Activated B cell treated with CpG ODN at 0.5 μM for 24 hours (primary cell): ENCODE measurements at regions not wholly inside any gene's neighbourhood (a gene's known extent, or its start where the extent isn't known, plus 50 kb on each side); places are given as distances from the start of the nearest gene placed in this dataset.

ENCODE experiments used
- ATAC-seq: fragments of 200-7000 bp; cut with Tn5 transposase; one replicate; pipeline ENCODE4 v1.10.0; 2021; ENCODE audit warnings: low read depth, mild to moderate bottlenecking, moderate library complexity
- CTCF ChIA-PET: fragments of 350-600 bp; sonication (Branson Sonifier 250); formaldehyde crosslinking; loops from one replicate; lab custom pipeline; 2021; ENCODE audit warnings: antibody characterized with exemption; lab: Charles Lee
- POLR2A ChIA-PET: fragments of 350-600 bp; sonication (Branson Sonifier 250); formaldehyde crosslinking; loops from one replicate; lab custom pipeline; 2021; ENCODE audit warnings: antibody characterized with exemption; lab: Charles Lee
- DNase-seq: peaks from one replicate; pipeline ENCODE4 v3.0.0; 2022
- H3K27ac Mint-ChIP-seq: one replicate; pipeline ENCODE4 v1.8.0; 2020; ENCODE audit warnings: mixed read lengths
- H3K27me3 Mint-ChIP-seq: one replicate; pipeline ENCODE4 v1.8.0; 2021; ENCODE audit warnings: mixed read lengths
- H3K36me3 Mint-ChIP-seq: one replicate; pipeline ENCODE4 v1.8.0; 2021; ENCODE audit warnings: low read depth, mixed read lengths
- H3K4me1 Mint-ChIP-seq: one replicate; pipeline ENCODE4 v1.8.0; 2021; ENCODE audit warnings: mixed read lengths
- H3K4me3 Mint-ChIP-seq: one replicate; pipeline ENCODE4 v1.8.0; 2020; ENCODE audit warnings: mild to moderate bottlenecking, mixed read lengths
- H3K9me3 Mint-ChIP-seq: one replicate; pipeline ENCODE4 v1.8.0; 2020; ENCODE audit warnings: mixed read lengths
- intact Hi-C: fragments of 100-400 bp; cut with micrococcal nuclease; formaldehyde crosslinking; loops from one replicate; pipeline ENCODE4 v1.15.1; 2024
- TF ChIP-seq, protein P1 (sequence below): fragments of 200-600 bp; IDR thresholded peaks from one replicate; pipeline ENCODE4 v1.8.0; 2022; ENCODE audit warnings: antibody characterized with exemption, mild to moderate bottlenecking

DNA sequence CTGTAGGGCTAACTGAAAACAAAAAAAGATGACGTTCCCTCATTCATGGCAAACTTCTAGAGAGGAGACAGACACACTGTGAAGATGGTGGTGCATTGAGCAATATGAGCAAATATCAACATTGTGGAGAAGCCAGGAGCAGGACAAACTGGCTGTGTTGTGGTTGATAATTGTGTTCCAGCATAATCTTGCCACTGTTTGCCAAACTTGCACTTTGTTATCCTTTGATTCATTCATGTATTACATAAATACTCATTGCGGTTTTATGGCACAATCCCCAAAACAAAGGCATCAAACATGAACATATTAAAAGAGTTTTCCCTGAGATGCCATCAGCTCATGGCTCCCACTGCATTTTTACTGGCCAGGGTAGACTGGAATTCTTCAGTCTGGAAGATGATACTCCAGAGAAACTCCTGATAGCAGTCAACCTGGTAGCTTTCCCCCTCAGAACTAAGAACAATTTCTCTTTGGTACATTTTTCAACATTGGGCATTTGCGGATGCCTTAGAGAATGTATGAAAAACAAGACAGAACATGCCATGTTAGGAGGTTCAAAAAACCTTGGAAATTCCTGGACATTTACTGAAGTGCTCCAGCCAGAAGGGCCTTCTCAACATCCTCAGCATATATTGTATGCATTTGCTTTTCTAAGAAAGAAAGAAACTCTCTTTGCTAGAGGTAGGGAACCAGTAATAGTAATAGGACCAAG is 487.4 kb upstream of the CELF4 start:
- ChIA-PET CTCF (no interaction called here), POLR2A (no interaction called here)
- H3K27me3 Mint-ChIP-seq = no peaks in the 10 kb centered on the region
- H3K27ac Mint-ChIP-seq = no peak overlapping the region
- TF ChIP-seq, protein P1, sequence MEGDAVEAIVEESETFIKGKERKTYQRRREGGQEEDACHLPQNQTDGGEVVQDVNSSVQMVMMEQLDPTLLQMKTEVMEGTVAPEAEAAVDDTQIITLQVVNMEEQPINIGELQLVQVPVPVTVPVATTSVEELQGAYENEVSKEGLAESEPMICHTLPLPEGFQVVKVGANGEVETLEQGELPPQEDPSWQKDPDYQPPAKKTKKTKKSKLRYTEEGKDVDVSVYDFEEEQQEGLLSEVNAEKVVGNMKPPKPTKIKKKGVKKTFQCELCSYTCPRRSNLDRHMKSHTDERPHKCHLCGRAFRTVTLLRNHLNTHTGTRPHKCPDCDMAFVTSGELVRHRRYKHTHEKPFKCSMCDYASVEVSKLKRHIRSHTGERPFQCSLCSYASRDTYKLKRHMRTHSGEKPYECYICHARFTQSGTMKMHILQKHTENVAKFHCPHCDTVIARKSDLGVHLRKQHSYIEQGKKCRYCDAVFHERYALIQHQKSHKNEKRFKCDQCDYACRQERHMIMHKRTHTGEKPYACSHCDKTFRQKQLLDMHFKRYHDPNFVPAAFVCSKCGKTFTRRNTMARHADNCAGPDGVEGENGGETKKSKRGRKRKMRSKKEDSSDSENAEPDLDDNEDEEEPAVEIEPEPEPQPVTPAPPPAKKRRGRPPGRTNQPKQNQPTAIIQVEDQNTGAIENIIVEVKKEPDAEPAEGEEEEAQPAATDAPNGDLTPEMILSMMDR = no peak
- DNase-seq = no peak
- H3K4me1 Mint-ChIP-seq = no peaks in the 10 kb centered on the region
- peaks cover 2% of the 10 kb centered on the region for H3K9me3 Mint-ChIP-seq
- intact Hi-C loops = no loop called here
- no peak overlapping the region for H3K4me3 Mint-ChIP-seq
- ATAC-seq = no peak
- H3K36me3 Mint-ChIP-seq = no peaks in the 10 kb centered on the region

DNA sequence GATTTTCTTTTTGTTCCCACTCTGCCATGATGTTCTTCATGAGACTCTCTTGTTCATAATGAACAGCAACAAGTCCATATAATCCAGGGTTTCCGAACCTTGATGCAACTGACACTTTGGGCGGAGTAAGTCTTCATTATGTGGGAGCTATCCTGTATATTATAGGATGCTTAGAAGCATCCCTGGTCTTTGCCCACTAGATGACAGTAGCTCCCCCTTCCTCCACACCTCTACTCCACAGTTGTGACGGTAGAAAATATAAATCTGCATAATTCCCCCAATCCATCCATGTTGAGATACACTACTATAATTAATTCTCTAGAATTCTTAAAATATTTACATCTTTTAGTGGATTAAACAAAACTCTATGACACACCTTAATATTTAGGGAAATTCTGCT is 482.2 kb upstream of the CELF4 start:
- TF ChIP-seq, protein P1 = no peak
- Mint-ChIP-seq H3K36me3 (no peaks in the 10 kb centered on the region), H3K27ac (no peak overlapping the region), H3K9me3 (peaks cover 7% of the 10 kb centered on the region), H3K27me3 (no peaks in the 10 kb centered on the region), H3K4me1 (no peaks in the 10 kb centered on the region), H3K4me3 (no peak overlapping the region)
- CTCF ChIA-PET = no interaction called here
- intact Hi-C loops = no loop called here
- DNase-seq = no peak
- POLR2A ChIA-PET = no interaction called here
- ATAC-seq = no peak

DNA sequence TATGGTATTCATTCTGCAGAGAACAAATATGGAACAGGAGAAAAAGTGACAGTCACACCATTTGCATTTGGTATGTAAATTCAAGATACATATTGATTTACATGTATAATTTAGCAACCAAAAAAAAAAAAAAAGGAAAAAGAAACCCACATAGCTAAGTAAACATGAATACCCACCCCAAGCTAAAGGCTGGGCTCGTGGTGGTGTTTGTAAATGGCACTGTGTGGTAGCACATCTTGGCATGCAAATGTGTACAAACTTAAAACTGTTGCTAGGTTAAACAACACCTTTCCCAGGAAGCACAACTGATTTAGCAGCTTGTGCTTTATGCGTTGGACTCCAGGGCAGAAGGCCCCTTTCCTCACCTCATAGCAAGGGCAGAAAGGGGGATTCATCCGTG is 481.1 kb upstream of the CELF4 start:
- Mint-ChIP-seq H3K9me3 (peaks cover 7% of the 10 kb centered on the region), H3K27me3 (no peaks in the 10 kb centered on the region), H3K4me3 (no peak overlapping the region), H3K36me3 (no peaks in the 10 kb centered on the region), H3K4me1 (no peaks in the 10 kb centered on the region), H3K27ac (no peak overlapping the region)
- DNase-seq = no peak
- ChIA-PET CTCF (no interaction called here), POLR2A (no interaction called here)
- intact Hi-C loops = no loop called here
- no peak for ATAC-seq
- TF ChIP-seq, protein P1 = no peak

DNA sequence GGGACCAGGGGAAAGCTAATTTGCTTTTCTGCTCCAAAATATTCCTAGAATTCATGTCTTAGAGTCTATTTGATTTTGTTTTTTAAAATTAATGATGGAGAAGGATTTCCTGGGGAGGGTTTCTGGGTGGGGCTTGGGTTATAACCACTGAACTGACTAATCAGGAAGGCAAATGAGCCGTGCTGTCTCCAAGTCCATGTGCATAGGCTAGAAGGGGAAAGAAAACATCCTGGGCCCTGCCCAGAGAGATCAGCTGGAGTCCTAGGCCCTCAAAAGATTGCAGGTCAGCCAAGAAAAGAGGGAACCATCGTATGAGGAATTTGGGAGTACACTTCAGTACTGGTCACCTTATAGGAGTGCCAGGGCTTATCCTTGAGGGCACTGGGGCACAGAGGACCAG is 480.2 kb upstream of the CELF4 start:
- DNase-seq = no peak
- intact Hi-C loops = no loop called here
- Mint-ChIP-seq H3K27ac (no peak overlapping the region), H3K4me1 (no peaks in the 10 kb centered on the region), H3K9me3 (peaks cover 7% of the 10 kb centered on the region), H3K36me3 (no peaks in the 10 kb centered on the region), H3K4me3 (no peak overlapping the region), H3K27me3 (no peaks in the 10 kb centered on the region)
- ChIA-PET POLR2A (no interaction called here), CTCF (no interaction called here)
- no peak for ATAC-seq
- TF ChIP-seq, protein P1 = no peak

DNA sequence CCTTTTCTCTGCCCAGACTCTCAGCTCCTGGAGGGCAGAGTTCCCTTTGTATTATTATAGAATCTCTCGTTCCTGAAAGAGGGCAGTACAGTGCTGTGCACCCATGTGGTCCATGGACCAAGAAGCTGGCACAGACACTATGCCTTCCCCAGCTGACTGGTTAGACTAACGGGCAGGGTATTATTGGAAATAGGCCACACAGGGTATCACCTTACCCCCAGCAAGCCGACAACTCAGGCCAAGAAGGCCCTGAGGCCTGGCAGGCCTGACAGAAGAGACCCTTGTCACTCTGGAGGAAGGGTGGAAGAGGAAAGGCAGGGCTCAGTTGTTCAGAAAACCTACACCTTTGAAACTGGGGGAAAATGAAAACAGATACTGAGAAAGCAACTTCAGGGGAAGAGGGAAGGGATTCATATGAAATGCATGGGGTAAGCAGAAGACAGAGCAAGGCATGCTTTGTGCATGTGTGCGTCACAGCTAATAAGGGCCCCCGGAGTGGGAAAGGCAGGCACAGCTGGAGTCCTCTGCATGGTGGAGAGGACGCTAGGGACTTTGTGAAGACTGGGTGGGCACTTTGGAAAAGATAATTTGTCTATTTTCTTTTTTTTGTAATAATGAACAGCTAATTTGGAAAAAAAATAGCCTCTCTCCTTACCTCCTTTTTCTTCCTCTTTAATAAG is 476.8 kb upstream of the CELF4 start:
- Mint-ChIP-seq H3K27me3 (no peaks in the 10 kb centered on the region), H3K4me1 (no peaks in the 10 kb centered on the region), H3K27ac (no peak overlapping the region), H3K36me3 (no peaks in the 10 kb centered on the region), H3K4me3 (no peak overlapping the region), H3K9me3 (peaks cover 9% of the 10 kb centered on the region)
- ChIA-PET POLR2A (no interaction called here), CTCF (no interaction called here)
- TF ChIP-seq, protein P1 = no peak
- DNase-seq (no peak), ATAC-seq (no peak)
- intact Hi-C loops = no loop called here
